ENCODE measurements at regions not wholly inside any gene's neighbourhood (a gene's known extent, or its start where the extent isn't known, plus 50 kb on each side); places are given as distances from the start of the nearest gene placed in this dataset.

DNA sequence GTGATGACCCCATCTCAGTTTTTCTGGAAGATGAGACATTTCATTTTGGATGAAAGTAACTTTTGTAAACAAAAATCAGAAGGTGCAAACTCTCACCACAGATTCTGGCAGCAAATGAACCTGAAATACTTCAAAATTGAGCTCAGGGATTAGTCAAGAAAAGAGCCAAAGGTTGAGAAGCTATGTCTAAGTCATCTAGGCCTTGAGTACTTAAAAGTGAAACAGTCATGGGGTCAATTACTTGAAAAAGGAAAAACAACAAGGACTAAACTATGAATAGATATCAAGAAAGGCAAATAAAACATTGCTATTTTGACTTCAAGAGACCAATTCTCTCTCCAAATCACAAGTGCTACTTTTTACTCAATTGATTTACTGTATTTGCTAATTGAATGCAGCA, 285.1 kb downstream of the RBM43 start:
- H3K4me1 ChIP-seq (ENCODE audit: low read depth), result no peaks in the 10 kb centered on the region
- no peak overlapping the region for H3K4me3 ChIP-seq
- no peak for ATAC-seq
- TF ChIP-seq CTCF (IDR thresholded peaks at IDR 0.05), result no peak
- H3K36me3 ChIP-seq (ENCODE audit: low read depth), result no peaks in the 10 kb centered on the region
- H3K9me3 ChIP-seq, result no peaks in the 10 kb centered on the region
- intact Hi-C loops (cut with DNase I, micrococcal nuclease), result no loop called here
- DNase-seq, result no peak

GRCh38 chr2:150974864-150975263, 286.8 kb downstream of the RBM43 start:
- TF ChIP-seq CTCF (IDR thresholded peaks at IDR 0.05), result no peak
- Histone ChIP-seq H3K4me3 (no peak overlapping the region), H3K4me1 (ENCODE audit: low read depth) (no peaks in the 10 kb centered on the region), H3K9me3 (no peaks in the 10 kb centered on the region), H3K36me3 (ENCODE audit: low read depth) (no peaks in the 10 kb centered on the region)
- ATAC-seq (no peak), DNase-seq (no peak)
- intact Hi-C loops (cut with DNase I, micrococcal nuclease), result no loop called here

DNA sequence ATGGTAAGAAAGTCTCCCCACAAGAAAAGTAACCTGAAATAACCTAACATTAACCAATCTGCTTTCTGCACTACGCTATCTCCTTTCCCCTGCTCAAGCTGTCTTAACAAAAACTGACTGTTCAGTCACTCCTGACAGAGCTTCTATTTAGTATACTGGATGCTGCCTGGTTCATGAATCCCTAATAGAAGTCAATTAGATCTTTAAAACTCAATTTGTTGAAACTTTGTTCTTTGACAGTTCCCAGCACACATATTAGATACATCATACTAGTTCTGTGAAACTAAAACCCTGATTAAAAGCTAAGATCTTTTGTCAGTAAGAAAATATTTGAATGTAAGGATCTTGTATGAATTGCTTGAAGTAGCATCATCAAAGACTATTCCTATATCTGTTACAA, 287.4 kb downstream of the RBM43 start:
- DNase-seq, result no peak
- no peaks in the 10 kb centered on the region for H3K4me1 ChIP-seq (ENCODE audit: low read depth)
- H3K9me3 ChIP-seq, result no peaks in the 10 kb centered on the region
- ATAC-seq, result no peak
- no peak overlapping the region for H3K4me3 ChIP-seq
- intact Hi-C loops (cut with DNase I, micrococcal nuclease), result no loop called here
- TF ChIP-seq CTCF (IDR thresholded peaks at IDR 0.05), result no peak
- H3K36me3 ChIP-seq (ENCODE audit: low read depth), result no peaks in the 10 kb centered on the region

DNA sequence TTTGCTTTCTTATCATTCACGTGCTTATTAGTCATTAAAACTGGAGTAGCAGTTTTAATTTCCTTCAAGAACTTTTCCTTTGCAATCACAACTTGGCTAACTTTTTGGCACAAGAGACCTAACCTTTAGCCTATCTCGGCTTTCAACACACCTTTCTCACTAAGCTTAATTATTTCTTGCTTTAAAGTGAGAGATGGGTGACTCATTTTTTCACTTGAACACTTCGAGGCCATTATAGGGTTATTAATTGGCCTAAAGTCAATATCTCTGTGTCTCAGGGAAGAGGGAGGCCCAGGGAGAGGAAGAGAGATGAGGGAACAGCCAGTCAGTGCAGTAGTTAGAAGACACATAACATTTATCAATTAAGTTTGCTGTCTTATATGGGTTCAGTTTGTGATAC, 289.8 kb downstream of the RBM43 start:
- no peaks in the 10 kb centered on the region for H3K9me3 ChIP-seq
- H3K4me3 ChIP-seq, result no peak overlapping the region
- intact Hi-C loops (cut with DNase I, micrococcal nuclease), result no loop called here
- DNase-seq, result no peak
- ATAC-seq, result no peak
- no peaks in the 10 kb centered on the region for H3K36me3 ChIP-seq (ENCODE audit: low read depth)
- TF ChIP-seq CTCF (IDR thresholded peaks at IDR 0.05), result no peak
- no peaks in the 10 kb centered on the region for H3K4me1 ChIP-seq (ENCODE audit: low read depth)

GRCh38 chr2:150963336-150963735, 298.3 kb downstream of the RBM43 start:
- Histone ChIP-seq H3K9me3 (no peaks in the 10 kb centered on the region), H3K4me3 (no peak overlapping the region), H3K36me3 (ENCODE audit: low read depth) (no peaks in the 10 kb centered on the region), H3K4me1 (ENCODE audit: low read depth) (no peaks in the 10 kb centered on the region)
- intact Hi-C loops (cut with DNase I, micrococcal nuclease), result no loop called here
- DNase-seq, result no peak
- no peak for ATAC-seq
- no peak for TF ChIP-seq CTCF (IDR thresholded peaks at IDR 0.05)

- no peak for TF ChIP-seq CTCF (IDR thresholded peaks at IDR 0.05)
Observed at GRCh38 chr2:150955231-150955630, 306.4 kb downstream of the RBM43 start.

More at GRCh38 chr2:150955231-150955630, 306.4 kb downstream of the RBM43 start:
- no peaks in the 10 kb centered on the region for H3K4me1 ChIP-seq (ENCODE audit: low read depth)
- intact Hi-C loops (cut with DNase I, micrococcal nuclease), result no loop called here
- H3K9me3 ChIP-seq, result peaks cover 2% of the 10 kb centered on the region
- H3K36me3 ChIP-seq (ENCODE audit: low read depth), result no peaks in the 10 kb centered on the region
- H3K4me3 ChIP-seq, result no peak overlapping the region
- DNase-seq (no peak), ATAC-seq (no peak)

All from mucosa of descending colon (tissue), 3 donors.